Upper lobe of left lung (tissue), 6 donors: ENCODE measurements at regions not wholly inside any gene's neighbourhood (a gene's known extent, or its start where the extent isn't known, plus 50 kb on each side); places are given as distances from the start of the nearest gene placed in this dataset.

Experiments
- ATAC-seq, 2 donors: fragments of 200-7000 bp; cut with Tn5 transposase; one replicate each; pipeline ENCODE4 v1.9.1; 2022; ENCODE audit warnings: mild to moderate bottlenecking in 2 of 2, moderate library complexity in 2 of 2; ENCODE audit not compliant: low FRiP score in 2 of 2
- DNase-seq, 2 donors: peaks; one replicate each; pipeline ENCODE4 v3.0.0-alpha.2; 2019 to 2020
- H3K27ac ChIP-seq, 4 donors: fragments of 200-600 bp; sonication (generic); one replicate each; pipeline ENCODE4 v1.5.1; 2016 to 2019
- H3K27me3 ChIP-seq, 4 donors: fragments of 200-600 bp; sonication (generic); one replicate each; pipeline ENCODE4 v1.5.1; 2017 to 2019
- H3K36me3 ChIP-seq, 4 donors: fragments of 200-600 bp; sonication (generic); one replicate each; pipeline ENCODE4 v1.5.1; 2016 to 2019
- H3K4me1 ChIP-seq, 4 donors: fragments of 200-600 bp; sonication (generic); one replicate each; pipeline ENCODE4 v1.5.1; 2018 to 2019
- H3K4me3 ChIP-seq, 4 donors: fragments of 200-600 bp; sonication (generic); one replicate each; pipeline ENCODE4 v1.5.1; 2017 to 2019; ENCODE audit warnings: mild to moderate bottlenecking in 2 of 4, moderate library complexity in 1 of 4
- H3K9me3 ChIP-seq, 4 donors: fragments of 200-600 bp; sonication (generic); one replicate each; pipeline ENCODE4 v1.5.1; 2018 to 2019
- EP300 ChIP-seq, 4 donors: sonication (generic); formaldehyde crosslinking; IDR thresholded peaks; one replicate each; pipeline ENCODE4 v1.5.1; 2017; ENCODE audit warnings: antibody characterized with exemption in 4 of 4, control low read depth in 2 of 4
- POLR2A ChIP-seq, 4 donors: fragments of 450-650 bp; IDR thresholded peaks; one replicate each; pipeline ENCODE4 v1.5.1; 2016 to 2017; ENCODE audit warnings: antibody characterized with exemption in 4 of 4, mild to moderate bottlenecking in 2 of 4
- POLR2AphosphoS5 ChIP-seq, 2 donors: sonication (generic); formaldehyde crosslinking; IDR thresholded peaks; one replicate each; pipeline ENCODE4 v1.5.1; 2017; ENCODE audit warnings: antibody characterized with exemption in 2 of 2
- WGBS, 2 donors: methylation state at CpG; one replicate each; pipeline ENCODE4 v1.1.5; 2017 to 2018; 5-methylcytosine and 5-hydroxymethylcytosine counted together
- TF ChIP-seq, protein P1 (sequence below), 6 experiments: fragments of 450-650 bp in 4 of 6; fragments of 200-600 bp in 2 of 6; sonication (generic) in 2 of 6; IDR thresholded peaks; one replicate each; pipeline ENCODE4 v1.5.1; 2016 to 2019; ENCODE audit warnings: antibody characterized with exemption in 6 of 6
- donor health status: DM: no; HTN: no; CAD: no; lungs with moderate emphysema.
- donor health status: DM: no; HTN: yes; CAD: no; lungs with severe emphysema.

DNA sequence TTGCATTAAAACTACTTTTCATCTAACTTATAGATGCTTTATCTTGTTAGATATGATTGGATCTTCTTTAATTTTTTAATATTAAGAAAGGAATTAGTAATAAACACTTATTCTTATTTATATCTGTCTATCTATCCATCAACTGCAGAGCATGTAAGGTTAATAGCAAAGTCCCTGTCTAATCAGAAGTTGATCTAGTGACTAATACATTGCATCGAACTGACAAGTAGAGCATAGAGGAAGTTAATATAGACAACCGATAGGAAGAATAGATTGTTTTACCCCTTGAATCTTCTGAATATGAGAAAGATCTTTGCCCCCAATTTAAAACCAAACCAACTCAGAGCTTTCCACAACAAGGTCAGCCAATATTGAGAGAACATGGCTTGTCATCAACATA is 862.0 kb upstream of the CDH6 start:
- no peaks in the 10 kb centered on the region for H3K9me3 ChIP-seq
- no peak for TF ChIP-seq POLR2A (IDR thresholded peaks at IDR 0.05)

DNA sequence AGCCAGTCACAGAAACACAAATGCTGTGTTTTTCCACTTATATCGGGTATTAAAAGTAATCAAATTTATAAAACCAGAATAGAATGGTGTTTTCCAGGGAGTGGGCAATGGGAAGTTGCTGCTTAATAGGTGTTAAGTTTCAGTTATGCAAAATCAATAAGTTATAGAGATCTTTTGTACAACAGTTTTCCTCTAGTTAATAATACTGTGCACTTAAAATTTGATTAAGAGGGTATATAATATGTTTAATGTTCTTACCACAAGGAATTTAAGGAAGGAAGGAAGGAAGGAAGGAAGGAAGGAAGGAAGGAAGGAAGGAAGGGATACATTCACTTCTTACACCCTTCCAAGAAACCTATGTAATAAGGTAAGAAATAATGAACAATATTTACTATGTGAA is 867.7 kb upstream of the CDH6 start:
- no peaks in the 10 kb centered on the region for H3K9me3 ChIP-seq
- H3K4me1 ChIP-seq, result no peaks in the 10 kb centered on the region
- 88 to 90% methylated on average over 1 of the region's 1 CpG for WGBS, 2 donors
- TF ChIP-seq, protein P1, sequence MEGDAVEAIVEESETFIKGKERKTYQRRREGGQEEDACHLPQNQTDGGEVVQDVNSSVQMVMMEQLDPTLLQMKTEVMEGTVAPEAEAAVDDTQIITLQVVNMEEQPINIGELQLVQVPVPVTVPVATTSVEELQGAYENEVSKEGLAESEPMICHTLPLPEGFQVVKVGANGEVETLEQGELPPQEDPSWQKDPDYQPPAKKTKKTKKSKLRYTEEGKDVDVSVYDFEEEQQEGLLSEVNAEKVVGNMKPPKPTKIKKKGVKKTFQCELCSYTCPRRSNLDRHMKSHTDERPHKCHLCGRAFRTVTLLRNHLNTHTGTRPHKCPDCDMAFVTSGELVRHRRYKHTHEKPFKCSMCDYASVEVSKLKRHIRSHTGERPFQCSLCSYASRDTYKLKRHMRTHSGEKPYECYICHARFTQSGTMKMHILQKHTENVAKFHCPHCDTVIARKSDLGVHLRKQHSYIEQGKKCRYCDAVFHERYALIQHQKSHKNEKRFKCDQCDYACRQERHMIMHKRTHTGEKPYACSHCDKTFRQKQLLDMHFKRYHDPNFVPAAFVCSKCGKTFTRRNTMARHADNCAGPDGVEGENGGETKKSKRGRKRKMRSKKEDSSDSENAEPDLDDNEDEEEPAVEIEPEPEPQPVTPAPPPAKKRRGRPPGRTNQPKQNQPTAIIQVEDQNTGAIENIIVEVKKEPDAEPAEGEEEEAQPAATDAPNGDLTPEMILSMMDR (IDR thresholded peaks at IDR 0.05), result no peak
- TF ChIP-seq POLR2A (IDR thresholded peaks at IDR 0.05), result no peak
- H3K27ac ChIP-seq, result no peak overlapping the region
- H3K4me3 ChIP-seq, result no peak overlapping the region
- H3K27me3 ChIP-seq, result no peaks in the 10 kb centered on the region
- ATAC-seq (no peak), DNase-seq (no peak)
- H3K36me3 ChIP-seq, result no peaks in the 10 kb centered on the region

More for the DNA sequence above, 862.0 kb upstream of the CDH6 start:
- WGBS, 2 donors, result 86 to 90% methylated on average over 2 of the region's 2 CpGs
- H3K4me3 ChIP-seq, result no peak overlapping the region
- H3K27me3 ChIP-seq, result no peaks in the 10 kb centered on the region
- DNase-seq (no peak), ATAC-seq (no peak)
- H3K27ac ChIP-seq, result no peak overlapping the region
- no peaks in the 10 kb centered on the region for H3K36me3 ChIP-seq
- no peaks in the 10 kb centered on the region for H3K4me1 ChIP-seq

DNA sequence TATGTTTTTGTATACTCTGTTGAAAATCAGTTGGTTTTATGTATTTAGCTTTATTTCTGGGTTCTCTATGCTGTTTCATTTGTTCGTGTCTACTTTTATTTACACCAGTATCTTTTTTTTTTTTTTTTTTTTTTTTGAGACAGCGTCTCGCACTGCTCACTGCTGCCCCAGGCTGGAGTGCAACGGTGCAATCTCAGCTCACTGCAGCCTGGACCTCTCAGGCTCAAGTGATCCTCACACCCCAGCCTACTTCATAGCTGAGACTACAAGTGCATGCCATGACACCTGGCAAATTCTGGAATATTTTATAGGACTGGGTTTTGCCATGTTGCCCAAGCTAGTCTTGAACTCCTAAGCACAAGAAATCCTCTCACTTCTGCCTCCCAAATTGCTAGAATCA is 869.4 kb upstream of the CDH6 start:
- no peak for ATAC-seq
- WGBS, 2 donors, result 14 to 57% methylated on average over 4 of the region's 4 CpGs
- Histone ChIP-seq H3K27me3 (no peaks in the 10 kb centered on the region), H3K9me3 (no peaks in the 10 kb centered on the region), H3K4me1 (no peaks in the 10 kb centered on the region), H3K27ac (no peak overlapping the region), H3K4me3 (no peak overlapping the region), H3K36me3 (no peaks in the 10 kb centered on the region)
- TF ChIP-seq POLR2AphosphoS5 (IDR thresholded peaks at IDR 0.05) (no peak), POLR2A (IDR thresholded peaks at IDR 0.05) (no peak), EP300 (IDR thresholded peaks at IDR 0.05) (no peak)
- TF ChIP-seq, protein P1 (IDR thresholded peaks at IDR 0.05), result no peak
- DNase-seq, result no peak

DNA sequence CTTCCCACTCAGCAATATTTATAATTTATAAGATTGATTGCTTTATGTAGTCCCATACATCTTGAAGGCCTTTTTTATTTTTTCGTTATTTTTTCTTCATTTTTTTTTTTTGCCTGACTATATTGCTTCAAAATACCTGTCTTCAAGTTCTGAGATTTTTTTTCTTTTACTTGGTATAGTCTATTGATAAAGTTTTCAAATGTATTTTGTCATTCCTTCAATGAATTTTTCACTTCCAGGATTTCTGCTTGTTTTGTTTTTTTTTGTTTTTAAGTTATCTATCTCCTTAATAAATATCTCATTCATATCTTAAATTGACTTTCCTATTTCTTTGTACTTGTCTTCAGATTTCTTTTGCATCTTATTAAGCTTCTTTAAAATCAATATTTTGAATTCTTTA is 905.6 kb upstream of the CDH6 start:
- TF ChIP-seq EP300 (IDR thresholded peaks at IDR 0.05) (no peak), POLR2A (IDR thresholded peaks at IDR 0.05) (no peak), POLR2AphosphoS5 (IDR thresholded peaks at IDR 0.05) (no peak)
- TF ChIP-seq, protein P1 (IDR thresholded peaks at IDR 0.05), result no peak
- Histone ChIP-seq H3K4me3 (no peak overlapping the region), H3K36me3 (no peaks in the 10 kb centered on the region), H3K27ac (no peak overlapping the region), H3K4me1 (no peaks in the 10 kb centered on the region), H3K9me3 (peaks cover 0 to 15% (median 2%) of the 10 kb centered on the region in 4 donors), H3K27me3 (no peaks in the 10 kb centered on the region)
- DNase-seq (no peak), ATAC-seq (no peak)
- WGBS, 2 donors, result 67 to 81% methylated on average over 1 of the region's 1 CpG

DNA sequence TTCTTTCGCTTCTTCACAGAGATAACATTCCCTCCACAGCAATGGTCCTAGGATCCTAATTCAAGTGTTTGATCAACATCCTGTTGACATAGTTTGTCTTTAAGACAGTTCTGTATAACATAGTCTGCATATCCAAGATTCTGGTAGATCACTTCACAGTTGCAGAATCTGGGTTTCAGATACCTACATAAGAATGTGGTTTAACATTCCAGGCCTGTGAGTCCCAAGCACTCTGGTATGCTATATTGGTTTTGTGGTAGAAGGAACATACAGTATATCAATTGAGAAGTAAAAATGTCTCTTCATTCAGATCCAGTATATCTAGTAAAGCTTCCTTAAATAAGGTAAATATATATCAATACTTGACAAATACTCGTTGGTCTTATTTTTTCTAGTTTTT is 914.2 kb upstream of the CDH6 start:
- H3K27ac ChIP-seq, result no peak overlapping the region
- H3K4me1 ChIP-seq, result no peaks in the 10 kb centered on the region
- ATAC-seq (no peak), DNase-seq (no peak)
- TF ChIP-seq, protein P1 (IDR thresholded peaks at IDR 0.05), result no peak
- TF ChIP-seq POLR2AphosphoS5 (IDR thresholded peaks at IDR 0.05) (no peak), EP300 (IDR thresholded peaks at IDR 0.05) (no peak), POLR2A (IDR thresholded peaks at IDR 0.05) (no peak)
- no peak overlapping the region for H3K4me3 ChIP-seq
- no peaks in the 10 kb centered on the region for H3K27me3 ChIP-seq
- no peaks in the 10 kb centered on the region for H3K9me3 ChIP-seq
- WGBS, 2 donors, result 77 to 81% methylated on average over 2 of the region's 2 CpGs
- no peaks in the 10 kb centered on the region for H3K36me3 ChIP-seq
